Activated T-cell treated with anti-CD3 and anti-CD28 coated beads, Interleukin-2, amount 50 U/mL, for 48 hours (primary cell): ENCODE measurements at regions not wholly inside any gene's neighbourhood (a gene's known extent, or its start where the extent isn't known, plus 50 kb on each side); places are given as distances from the start of the nearest gene placed in this dataset.

Experiments
- DNase-seq, 2 experiments: peaks; one replicate each; pipeline ENCODE4 v3.0.0-alpha.2; 2020

- no peak for DNase-seq
These were observed 219.5 kb downstream of the TEX29 start for GRCh38 chr13:111539791-111540446.

- no peak for DNase-seq
These were observed 220.0 kb downstream of the TEX29 start for GRCh38 chr13:111540486-111540885.

GRCh38 chr13:111541345-111541744, 220.9 kb downstream of the TEX29 start:
- DNase-seq: no peak

GRCh38 chr13:111541752-111542529, 221.5 kb downstream of the TEX29 start:
- no peak for DNase-seq

GRCh38 chr13:111542530-111543341, 222.3 kb downstream of the TEX29 start:
- DNase-seq: no peak

GRCh38 chr13:111546921-111547675, 226.7 kb downstream of the TEX29 start:
- DNase-seq: no peak

GRCh38 chr13:111547726-111548273, 227.4 kb downstream of the TEX29 start:
- no peak for DNase-seq

- no peak for DNase-seq
These were observed 227.9 kb downstream of the TEX29 start for GRCh38 chr13:111548301-111548700.

GRCh38 chr13:111548805-111549204, 228.4 kb downstream of the TEX29 start:
- DNase-seq: no peak

GRCh38 chr13:111549464-111549863, 229.0 kb downstream of the TEX29 start:
- DNase-seq: no peak

- no peak for DNase-seq
These were observed 229.6 kb downstream of the TEX29 start for GRCh38 chr13:111550062-111550461.

GRCh38 chr13:111551204-111551820, 230.9 kb downstream of the TEX29 start:
- no peak for DNase-seq

- no peak for DNase-seq
These were observed 232.6 kb downstream of the TEX29 start for GRCh38 chr13:111552891-111553655.

GRCh38 chr13:111554539-111555267, 234.3 kb downstream of the TEX29 start:
- DNase-seq: no peak

- no peak for DNase-seq
These were observed 234.9 kb downstream of the TEX29 start for GRCh38 chr13:111555268-111555808.

- DNase-seq: no peak
These were observed 235.5 kb downstream of the TEX29 start for GRCh38 chr13:111555903-111556302.

GRCh38 chr13:111556496-111556895, 236.1 kb downstream of the TEX29 start:
- DNase-seq: no peak

- no peak for DNase-seq
These were observed 237.7 kb downstream of the TEX29 start for GRCh38 chr13:111557921-111558699.

GRCh38 chr13:111558700-111559088, 238.3 kb downstream of the TEX29 start:
- DNase-seq: no peak
